Muscle of leg (tissue), 3 donors: ENCODE measurements at regions not wholly inside any gene's neighbourhood (a gene's known extent, or its start where the extent isn't known, plus 50 kb on each side); places are given as distances from the start of the nearest gene placed in this dataset.
"Not testable (repeated sequence)": the region's sequence is repeated elsewhere in the genome, so short reads cannot be mapped to it uniquely, and the experiment has no call there.

Source experiments
- DNase-seq: peaks from one replicate; pipeline ENCODE4 v3.0.0; 2013
- H3K27ac ChIP-seq: one replicate; pipeline ENCODE4 v1.5.1; 2013; ENCODE audit warnings: mild to moderate bottlenecking, low read length, control low read depth
- H3K27me3 ChIP-seq: one replicate; pipeline ENCODE4 v1.6.1; 2013; ENCODE audit warnings: low read length; ENCODE audit not compliant: control insufficient read depth, insufficient read depth
- H3K36me3 ChIP-seq: one replicate; pipeline ENCODE4 v1.6.1; 2013; ENCODE audit warnings: low read length; ENCODE audit not compliant: control insufficient read depth, insufficient read depth
- H3K4me1 ChIP-seq: one replicate; pipeline ENCODE4 v1.6.1; 2013; ENCODE audit warnings: low read length; ENCODE audit not compliant: control insufficient read depth, insufficient read depth
- H3K4me3 ChIP-seq: one replicate; pipeline ENCODE4 v1.5.1; 2013; ENCODE audit warnings: low read length, control low read depth
- H3K9me3 ChIP-seq: replicated peaks from 2 replicates; pipeline ENCODE4 v1.6.1; 2013; ENCODE audit warnings: low read depth, low read length; ENCODE audit not compliant: control insufficient read depth
- WGBS: methylation state at CpG from one replicate; pipeline ENCODE4 v1.1.5; 2013; ENCODE audit warnings: missing lambda C conversion rate; ENCODE audit not compliant: insufficient coverage; 5-methylcytosine and 5-hydroxymethylcytosine counted together

DNA sequence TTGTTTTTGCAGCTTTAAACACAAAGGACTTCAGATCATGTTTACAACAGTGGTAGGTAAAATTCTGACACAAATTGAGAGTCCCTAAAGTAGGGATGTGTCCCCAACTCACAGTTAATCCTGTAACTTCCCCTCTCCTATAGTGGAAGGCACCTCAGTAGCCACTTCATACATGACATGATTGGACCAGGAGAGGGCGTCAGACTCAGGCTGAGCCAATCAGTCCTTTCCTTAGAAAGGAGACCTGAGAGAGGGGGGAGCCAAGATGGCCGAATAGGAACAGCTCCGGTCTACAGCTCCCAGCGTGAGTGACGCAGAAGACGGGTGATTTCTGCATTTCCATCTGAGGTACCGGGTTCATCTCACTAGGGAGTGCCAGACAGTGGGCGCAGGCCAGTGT, 238.4 kb downstream of the LRRC70 start:
- not testable (repeated sequence) for H3K9me3 ChIP-seq, DNase-seq
- WGBS = no CpG with 5 or more reads among the region's 8 CpGs

DNA sequence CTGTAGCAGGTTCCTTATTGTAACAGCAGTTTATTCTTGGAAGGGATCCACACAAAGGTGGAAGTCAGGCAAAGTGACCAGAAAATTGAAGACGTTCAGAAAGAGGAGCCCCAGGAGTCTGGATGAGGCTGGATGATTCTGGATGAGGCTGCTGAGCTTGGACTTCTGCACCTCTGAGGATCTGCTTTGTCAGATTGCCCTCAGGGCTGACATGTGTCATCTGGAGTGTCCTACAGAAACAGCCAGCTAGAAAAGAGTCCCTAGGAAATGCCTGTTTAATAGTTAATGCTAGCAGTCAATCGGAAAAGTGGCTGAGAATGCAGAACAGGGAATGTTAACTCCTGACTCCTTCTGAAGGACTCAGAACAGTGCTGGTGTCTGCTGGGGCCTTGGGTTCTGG, 236.4 kb downstream of the LRRC70 start:
- Histone ChIP-seq H3K4me3 (no peak overlapping the region), H3K9me3 (peaks cover 8% of the 10 kb centered on the region), H3K27me3 (no peaks in the 10 kb centered on the region), H3K27ac (no peak overlapping the region), H3K36me3 (no peaks in the 10 kb centered on the region), H3K4me1 (no peaks in the 10 kb centered on the region)
- no peak for DNase-seq
- 27% methylated on average over 2 of the region's 2 CpGs for WGBS

More for the DNA sequence above, 238.4 kb downstream of the LRRC70 start:
- not testable (repeated sequence) for H3K27ac ChIP-seq, H3K4me3 ChIP-seq, H3K4me1 ChIP-seq, H3K36me3 ChIP-seq, H3K27me3 ChIP-seq

- H3K4me3 ChIP-seq = no peak overlapping the region
- H3K27ac ChIP-seq = no peak overlapping the region
- 49% methylated on average over 4 of the region's 6 CpGs for WGBS
- H3K27me3 ChIP-seq = no peaks in the 10 kb centered on the region
- H3K4me1 ChIP-seq = no peaks in the 10 kb centered on the region
- peak; percentile 29 for DNase-seq
- peaks cover 8% of the 10 kb centered on the region for H3K9me3 ChIP-seq
- no peaks in the 10 kb centered on the region for H3K36me3 ChIP-seq
Measured at GRCh38 chr5:62812621-62813255, 234.1 kb downstream of the LRRC70 start.

DNA sequence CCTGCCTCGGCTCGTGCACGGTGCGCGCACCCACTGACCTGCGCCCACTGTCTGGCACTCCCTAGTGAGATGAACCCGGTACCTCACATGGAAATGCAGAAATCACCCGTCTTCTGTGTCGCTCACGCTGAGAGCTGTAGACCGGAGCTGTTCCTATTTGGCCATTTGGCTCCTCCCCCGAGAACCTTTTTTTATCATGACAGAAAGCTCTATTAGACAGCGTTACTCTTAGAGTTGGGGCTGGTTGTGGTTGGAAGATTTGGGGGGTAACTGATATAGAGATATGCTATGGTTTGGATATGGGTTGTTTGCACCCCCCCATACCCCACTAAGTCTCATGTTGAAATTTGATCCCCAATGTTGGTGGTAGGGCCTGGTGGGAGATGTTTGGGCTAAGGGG, 226.2 kb downstream of the LRRC70 start:
- 100% methylated on average over 1 of the region's 13 CpGs for WGBS
- not testable (repeated sequence) for H3K27me3 ChIP-seq, H3K4me1 ChIP-seq, DNase-seq, H3K4me3 ChIP-seq, H3K9me3 ChIP-seq, H3K36me3 ChIP-seq, H3K27ac ChIP-seq

DNA sequence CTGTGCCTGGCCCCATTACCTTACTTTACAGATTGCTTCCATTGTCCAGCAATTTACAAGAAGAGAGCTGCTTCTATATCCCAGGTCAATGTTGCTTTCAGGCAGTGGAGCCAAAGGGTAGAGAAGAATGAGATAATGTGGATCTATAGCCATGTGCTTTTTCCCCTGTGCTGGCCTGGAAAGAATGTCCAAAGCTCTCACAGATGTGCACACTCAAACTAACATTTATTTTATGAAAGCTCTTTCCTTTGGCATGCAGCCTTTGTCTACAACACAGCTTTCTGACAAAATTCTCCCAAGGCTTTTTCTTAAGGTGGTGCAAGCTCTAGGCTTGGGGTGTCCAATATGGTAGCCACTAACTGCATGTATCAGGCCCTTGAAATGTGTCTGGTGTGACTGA, 217.3 kb downstream of the LRRC70 start:
- DNase-seq = peak; percentile 95
- Histone ChIP-seq H3K27me3 (no peaks in the 10 kb centered on the region), H3K36me3 (no peaks in the 10 kb centered on the region), H3K9me3 (peaks cover 6% of the 10 kb centered on the region), H3K27ac (peak overlapping the region; percentile 31), H3K4me3 (no peak overlapping the region), H3K4me1 (no peaks in the 10 kb centered on the region)

DNA sequence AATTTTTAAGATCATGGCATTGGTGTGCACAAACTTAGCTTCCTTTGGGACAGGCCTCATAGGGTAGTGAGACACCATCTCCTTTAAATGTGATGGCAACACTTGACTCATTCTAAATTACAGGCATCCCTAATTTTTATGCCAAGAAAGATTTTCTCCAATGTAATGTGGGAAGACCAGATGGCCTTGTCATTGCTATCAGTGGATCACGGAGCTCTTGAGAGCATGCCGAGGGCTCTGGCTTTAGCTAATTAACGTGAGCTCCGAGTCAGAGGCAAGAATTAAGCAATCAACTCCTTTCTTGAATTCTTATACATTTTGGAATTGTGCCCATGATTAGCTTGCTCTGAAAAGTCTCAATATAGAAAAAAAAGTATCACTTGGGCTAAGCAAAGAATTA, 215.8 kb downstream of the LRRC70 start:
- Histone ChIP-seq H3K27me3 (no peaks in the 10 kb centered on the region), H3K4me1 (no peaks in the 10 kb centered on the region), H3K36me3 (no peaks in the 10 kb centered on the region), H3K9me3 (peaks cover 6% of the 10 kb centered on the region), H3K27ac (no peak overlapping the region), H3K4me3 (no peak overlapping the region)
- no CpG with 5 or more reads among the region's 4 CpGs for WGBS
- DNase-seq = no peak

- Histone ChIP-seq H3K27me3 (no peaks in the 10 kb centered on the region), H3K4me1 (no peaks in the 10 kb centered on the region), H3K36me3 (no peaks in the 10 kb centered on the region), H3K27ac (no peak overlapping the region), H3K4me3 (no peak overlapping the region), H3K9me3 (peaks cover 3% of the 10 kb centered on the region)
- no CpG with 5 or more reads among the region's 2 CpGs for WGBS
- DNase-seq = no peak
Measured at GRCh38 chr5:62791059-62791458, 212.4 kb downstream of the LRRC70 start.

DNA sequence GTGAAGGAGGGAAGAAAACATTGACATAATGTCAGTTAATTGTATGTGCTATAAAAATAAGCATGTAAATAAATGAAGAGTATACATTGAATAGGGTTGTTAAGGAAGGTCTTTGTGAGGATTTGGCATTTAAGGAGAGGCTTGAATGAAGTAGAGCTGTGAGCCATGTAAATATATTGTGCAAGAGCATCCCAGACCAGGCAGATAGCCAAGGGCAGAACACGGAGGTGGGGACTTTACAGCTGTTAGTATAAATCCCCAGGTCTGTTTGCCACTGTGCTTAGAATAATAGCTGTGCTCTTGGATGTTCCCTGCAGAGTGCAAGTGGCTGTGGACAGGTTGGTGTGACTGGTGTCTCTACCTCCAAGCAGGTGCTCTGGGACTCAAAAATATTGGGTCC, 211.7 kb downstream of the LRRC70 start:
- Histone ChIP-seq H3K27me3 (no peaks in the 10 kb centered on the region), H3K36me3 (no peaks in the 10 kb centered on the region), H3K4me3 (no peak overlapping the region), H3K27ac (no peak overlapping the region), H3K4me1 (no peaks in the 10 kb centered on the region), H3K9me3 (no peaks in the 10 kb centered on the region)
- WGBS = 18% methylated on average over 1 of the region's 1 CpG
- DNase-seq = peak; percentile 64

GRCh38 chr5:62786099-62786498, 207.5 kb downstream of the LRRC70 start:
- no peaks in the 10 kb centered on the region for H3K27me3 ChIP-seq
- H3K27ac ChIP-seq = no peak overlapping the region
- H3K9me3 ChIP-seq = no peaks in the 10 kb centered on the region
- H3K36me3 ChIP-seq = no peaks in the 10 kb centered on the region
- WGBS = no CpG with 5 or more reads among the region's 1 CpG
- DNase-seq = no peak
- H3K4me1 ChIP-seq = no peaks in the 10 kb centered on the region
- H3K4me3 ChIP-seq = no peak overlapping the region

DNA sequence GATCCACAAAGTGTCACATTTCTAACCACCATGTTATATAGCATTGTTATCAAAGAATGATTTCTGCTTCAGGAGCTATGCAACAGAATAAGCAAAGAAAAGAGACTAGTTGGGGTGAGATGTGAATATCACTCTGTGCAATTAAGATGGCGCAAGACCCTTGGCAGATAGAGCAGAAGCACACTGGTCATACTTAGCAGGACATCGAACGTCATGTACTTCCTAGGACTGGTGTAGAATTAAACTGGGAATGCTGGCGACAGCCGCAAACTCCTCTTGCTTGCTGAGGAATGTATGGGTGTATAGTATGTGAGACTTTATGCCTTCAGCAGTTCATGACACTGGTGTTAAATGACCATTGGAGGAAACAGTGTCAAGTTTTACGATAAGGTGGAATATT, 207.0 kb downstream of the LRRC70 start:
- WGBS = 93% methylated on average over 3 of the region's 6 CpGs
- no peak for DNase-seq
- H3K4me1 ChIP-seq = no peaks in the 10 kb centered on the region
- H3K27me3 ChIP-seq = no peaks in the 10 kb centered on the region
- no peaks in the 10 kb centered on the region for H3K9me3 ChIP-seq
- no peak overlapping the region for H3K4me3 ChIP-seq
- no peaks in the 10 kb centered on the region for H3K36me3 ChIP-seq
- no peak overlapping the region for H3K27ac ChIP-seq
